ENCODE measurements at regions not wholly inside any gene's neighbourhood (a gene's known extent, or its start where the extent isn't known, plus 50 kb on each side); places are given as distances from the start of the nearest gene placed in this dataset.

GRCh38 chr16:63978240-63978639 is 1143.6 kb downstream of the CDH11 start:
- Histone ChIP-seq H3K27me3 (ENCODE audit: control insufficient read depth, extremely low read depth, insufficient read depth, low read length) (no peaks in the 10 kb centered on the region), H3K4me1 (ENCODE audit: control insufficient read depth, extremely low read depth, insufficient read depth, low read length) (no peaks in the 10 kb centered on the region), H3K4me3 (ENCODE audit: control insufficient read depth in 2 of 3, extremely low read depth in 1 of 3, insufficient read depth in 2 of 3, low read depth in 1 of 3, low read length in 3 of 3) (no peak overlapping the region), H4K20me1 (ENCODE audit: control insufficient read depth, extremely low read depth, insufficient read depth, low read length) (no peaks in the 10 kb centered on the region), H3K9me1 (ENCODE audit: control insufficient read depth, extremely low read depth, insufficient read depth, low read length) (no peaks in the 10 kb centered on the region), H3K9ac (ENCODE audit: control insufficient read depth, extremely low read depth, insufficient read depth, low read length) (no peak overlapping the region), H3K27ac (ENCODE audit: control insufficient read depth, insufficient read depth, low read length) (no peak overlapping the region), H2AFZ (ENCODE audit: control insufficient read depth, low read length) (no peak overlapping the region), H3K79me2 (ENCODE audit: control insufficient read depth, insufficient read depth, low read length) (no peaks in the 10 kb centered on the region), H3K4me2 (ENCODE audit: control insufficient read depth, extremely low read depth, insufficient read depth, low read depth, low read length) (no peak overlapping the region), H3K9me3 (ENCODE audit: control insufficient read depth, low read depth, low read length) (no peaks in the 10 kb centered on the region), H3K36me3 (ENCODE audit: control insufficient read depth in 2 of 2, extremely low read depth in 1 of 2, insufficient read depth in 2 of 2, low read length in 2 of 2) (no peaks in the 10 kb centered on the region)
- DNase-seq (ENCODE audit: low read depth, low spot score) (no peak), FAIRE-seq (no peak)
- TF ChIP-seq CTCF (optimal IDR thresholded peaks at IDR 0.05 in 1 of 3, IDR thresholded peaks at IDR 0.05 in 1 of 3, conservative IDR thresholded peaks at IDR 0.05 in 1 of 3; ENCODE audit: extremely low read depth in 1 of 3, insufficient read depth in 2 of 3, low read length in 3 of 3) (no peak), EZH2 (IDR thresholded peaks at IDR 0.05; ENCODE audit: low read length) (no peak)
- dilution Hi-C loops (cut with MboI; ENCODE audit: extremely low pct_ligation_motif_present, low sequenced_read_pairs): no loop called here

GRCh38 chr16:63976345-63976744 is 1145.5 kb downstream of the CDH11 start:
- FAIRE-seq: no peak
- TF ChIP-seq CTCF (optimal IDR thresholded peaks at IDR 0.05 in 1 of 3, IDR thresholded peaks at IDR 0.05 in 1 of 3, conservative IDR thresholded peaks at IDR 0.05 in 1 of 3; ENCODE audit: extremely low read depth in 1 of 3, insufficient read depth in 2 of 3, low read length in 3 of 3): no peak

More at GRCh38 chr16:63976345-63976744, 1145.5 kb downstream of the CDH11 start:
- no peaks in the 10 kb centered on the region for H3K79me2 ChIP-seq (ENCODE audit: control insufficient read depth, insufficient read depth, low read length)
- no peak overlapping the region for H3K27ac ChIP-seq (ENCODE audit: control insufficient read depth, insufficient read depth, low read length)
- no peak overlapping the region for H3K4me2 ChIP-seq (ENCODE audit: control insufficient read depth, extremely low read depth, insufficient read depth, low read depth, low read length)
- no peak overlapping the region for H3K9ac ChIP-seq (ENCODE audit: control insufficient read depth, extremely low read depth, insufficient read depth, low read length)
- H3K9me3 ChIP-seq (ENCODE audit: control insufficient read depth, low read depth, low read length): no peaks in the 10 kb centered on the region
- no peaks in the 10 kb centered on the region for H3K27me3 ChIP-seq (ENCODE audit: control insufficient read depth, extremely low read depth, insufficient read depth, low read length)
- no peaks in the 10 kb centered on the region for H4K20me1 ChIP-seq (ENCODE audit: control insufficient read depth, extremely low read depth, insufficient read depth, low read length)
- H3K9me1 ChIP-seq (ENCODE audit: control insufficient read depth, extremely low read depth, insufficient read depth, low read length): no peaks in the 10 kb centered on the region
- dilution Hi-C loops (cut with MboI; ENCODE audit: extremely low pct_ligation_motif_present, low sequenced_read_pairs): no loop called here
- H3K4me3 ChIP-seq (ENCODE audit: control insufficient read depth in 2 of 3, extremely low read depth in 1 of 3, insufficient read depth in 2 of 3, low read depth in 1 of 3, low read length in 3 of 3): no peak overlapping the region
- no peak for DNase-seq (ENCODE audit: low read depth, low spot score)
- H3K4me1 ChIP-seq (ENCODE audit: control insufficient read depth, extremely low read depth, insufficient read depth, low read length): no peaks in the 10 kb centered on the region
- no peaks in the 10 kb centered on the region for H3K36me3 ChIP-seq (ENCODE audit: control insufficient read depth in 2 of 2, extremely low read depth in 1 of 2, insufficient read depth in 2 of 2, low read length in 2 of 2)
- no peak overlapping the region for H2AFZ ChIP-seq (ENCODE audit: control insufficient read depth, low read length)

All from keratinocyte (primary cell).